Muscle layer of duodenum (tissue), 2 donors: ENCODE measurements at regions not wholly inside any gene's neighbourhood (a gene's known extent, or its start where the extent isn't known, plus 50 kb on each side); places are given as distances from the start of the nearest gene placed in this dataset.

Source experiments
- H3K27ac ChIP-seq: one replicate; pipeline ENCODE4 v1.7.0; 2013; ENCODE audit warnings: mild to moderate bottlenecking, low read length
- H3K27me3 ChIP-seq: one replicate; pipeline ENCODE4 v1.7.0; 2013; ENCODE audit warnings: low read depth, mild to moderate bottlenecking, control low read depth, low read length
- H3K36me3 ChIP-seq, 2 donors: one replicate each; pipeline ENCODE4 v1.7.0; 2013; ENCODE audit warnings: low read length in 2 of 2, control low read depth in 1 of 2, mild to moderate bottlenecking in 1 of 2; ENCODE audit not compliant: insufficient read depth in 2 of 2, control insufficient read depth in 1 of 2
- H3K4me1 ChIP-seq, 2 donors: one replicate each; pipeline ENCODE4 v1.7.0; 2013; ENCODE audit warnings: low read length in 2 of 2, mild to moderate bottlenecking in 2 of 2, control low read depth in 1 of 2, moderate library complexity in 1 of 2; ENCODE audit not compliant: insufficient read depth in 2 of 2, control insufficient read depth in 1 of 2
- H3K4me3 ChIP-seq, 2 donors: one replicate each; pipeline ENCODE4 v1.7.0; 2013; ENCODE audit warnings: low read length in 2 of 2, low read depth in 1 of 2, mild to moderate bottlenecking in 1 of 2
- H3K9me3 ChIP-seq, 2 donors: one replicate each; pipeline ENCODE4 v1.7.0; 2013; ENCODE audit warnings: low read length in 2 of 2, control low read depth in 1 of 2, mild to moderate bottlenecking in 1 of 2; ENCODE audit not compliant: control insufficient read depth in 1 of 2
- donor health status: healthy.

DNA sequence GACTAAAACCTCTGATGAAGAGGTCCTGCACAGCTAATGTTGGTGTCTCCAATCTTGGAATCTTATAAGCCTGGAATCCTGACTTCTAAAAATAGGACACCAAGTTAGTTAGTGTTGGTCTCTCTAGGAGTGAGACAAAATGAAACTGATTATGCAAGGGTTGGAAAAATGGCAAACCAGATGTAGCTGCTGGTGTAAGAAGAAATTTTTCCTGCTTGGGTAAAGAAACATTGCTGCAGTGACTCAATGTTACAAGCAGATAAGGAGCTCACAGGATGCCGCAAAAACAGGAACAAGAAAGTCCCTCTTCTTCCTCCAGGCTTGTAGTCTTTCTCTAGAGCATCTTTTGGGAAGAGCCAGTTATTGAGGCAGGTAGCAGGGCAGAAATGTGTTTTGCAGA lies 449.0 kb downstream of the ETV1 start:
- H3K4me3 ChIP-seq = no peak overlapping the region
- no peaks in the 10 kb centered on the region for H3K4me1 ChIP-seq
- H3K27ac ChIP-seq = no peak overlapping the region
- H3K36me3 ChIP-seq = no peaks in the 10 kb centered on the region
- no peaks in the 10 kb centered on the region for H3K9me3 ChIP-seq
- no peaks in the 10 kb centered on the region for H3K27me3 ChIP-seq

DNA sequence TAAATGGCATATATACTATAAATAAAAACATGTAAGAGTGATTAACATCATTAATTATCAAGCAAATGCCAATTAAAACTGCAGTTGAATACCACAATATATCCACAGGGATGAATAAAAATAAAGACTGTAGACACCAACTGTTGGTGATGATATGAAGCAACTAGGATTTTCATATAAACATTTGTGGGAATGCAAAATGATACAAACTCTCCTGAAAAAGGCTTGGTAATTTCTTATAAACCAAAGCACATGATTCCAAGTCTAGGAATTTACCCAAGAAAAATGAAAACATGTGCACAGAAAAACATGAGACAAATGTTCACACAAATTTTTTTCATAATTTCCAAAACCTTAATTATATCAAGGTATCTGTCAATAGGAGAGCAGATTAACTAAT lies 448.1 kb downstream of the ETV1 start:
- H3K27ac ChIP-seq = no peak overlapping the region
- no peaks in the 10 kb centered on the region for H3K36me3 ChIP-seq
- H3K9me3 ChIP-seq = no peaks in the 10 kb centered on the region
- H3K4me3 ChIP-seq = no peak overlapping the region
- H3K4me1 ChIP-seq = no peaks in the 10 kb centered on the region
- H3K27me3 ChIP-seq = no peaks in the 10 kb centered on the region

DNA sequence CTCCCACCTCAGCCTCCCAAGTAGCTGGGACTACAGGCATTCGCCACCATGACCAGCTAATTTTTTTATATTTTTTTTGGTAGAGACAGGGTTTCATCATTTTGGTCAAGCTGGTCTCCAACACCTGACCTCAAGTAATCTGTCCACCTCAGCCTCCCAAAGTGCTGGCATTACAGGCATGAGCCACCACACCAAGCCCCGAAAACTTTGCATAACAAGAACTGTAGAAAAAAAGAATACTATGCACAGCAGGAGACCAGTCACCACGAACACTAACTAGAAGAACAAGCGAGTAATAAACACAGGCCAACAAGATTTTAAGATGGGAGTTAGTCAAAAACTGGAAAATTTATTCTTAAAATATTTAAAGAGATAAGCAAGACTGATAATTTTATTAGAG lies 447.0 kb downstream of the ETV1 start:
- Histone ChIP-seq H3K27ac (no peak overlapping the region), H3K4me1 (no peaks in the 10 kb centered on the region), H3K36me3 (no peaks in the 10 kb centered on the region), H3K27me3 (no peaks in the 10 kb centered on the region), H3K4me3 (no peak overlapping the region), H3K9me3 (no peaks in the 10 kb centered on the region)

DNA sequence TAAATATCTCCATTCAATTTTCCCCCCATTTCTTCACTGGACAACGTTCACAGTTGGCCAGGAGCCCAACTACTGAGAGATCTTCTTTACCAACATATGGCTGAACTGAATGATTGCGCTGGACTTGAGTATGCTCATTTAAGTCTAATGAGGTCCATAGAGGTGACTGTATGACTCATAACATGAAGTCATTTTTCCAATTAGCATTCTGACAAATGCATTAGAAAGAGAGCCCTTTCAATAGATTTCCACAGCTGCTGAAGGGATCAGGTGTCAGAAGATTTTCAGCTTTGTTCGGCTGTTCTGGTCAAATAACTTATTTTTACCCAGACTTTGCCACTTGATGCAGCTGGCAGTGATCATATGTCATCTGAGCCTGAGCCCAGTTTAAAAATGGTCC lies 438.0 kb downstream of the ETV1 start:
- Histone ChIP-seq H3K27me3 (no peaks in the 10 kb centered on the region), H3K9me3 (no peaks in the 10 kb centered on the region), H3K27ac (no peak overlapping the region), H3K36me3 (no peaks in the 10 kb centered on the region), H3K4me3 (no peak overlapping the region), H3K4me1 (no peaks in the 10 kb centered on the region)

DNA sequence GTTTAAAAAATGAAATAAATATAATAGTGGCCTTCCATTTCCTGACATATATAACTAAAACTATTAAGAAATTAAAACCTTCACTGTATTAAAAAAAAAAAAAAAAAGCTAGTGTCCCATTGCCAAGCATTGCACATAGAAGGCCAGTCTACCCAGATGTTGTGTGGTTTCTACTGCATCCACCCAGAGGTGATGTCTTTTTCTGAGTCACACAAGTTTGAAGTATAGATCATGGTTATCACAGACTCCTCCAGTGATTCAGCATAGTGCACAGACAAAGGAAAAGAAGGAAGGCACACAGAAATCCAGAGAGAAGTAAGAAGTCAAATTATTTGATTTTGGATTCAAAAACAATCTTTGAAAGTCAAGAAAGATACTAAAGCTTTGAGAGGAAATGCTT lies 429.0 kb downstream of the ETV1 start:
- Histone ChIP-seq H3K4me3 (no peak overlapping the region), H3K4me1 (no peaks in the 10 kb centered on the region), H3K9me3 (no peaks in the 10 kb centered on the region), H3K27me3 (no peaks in the 10 kb centered on the region), H3K27ac (no peak overlapping the region), H3K36me3 (no peaks in the 10 kb centered on the region)

DNA sequence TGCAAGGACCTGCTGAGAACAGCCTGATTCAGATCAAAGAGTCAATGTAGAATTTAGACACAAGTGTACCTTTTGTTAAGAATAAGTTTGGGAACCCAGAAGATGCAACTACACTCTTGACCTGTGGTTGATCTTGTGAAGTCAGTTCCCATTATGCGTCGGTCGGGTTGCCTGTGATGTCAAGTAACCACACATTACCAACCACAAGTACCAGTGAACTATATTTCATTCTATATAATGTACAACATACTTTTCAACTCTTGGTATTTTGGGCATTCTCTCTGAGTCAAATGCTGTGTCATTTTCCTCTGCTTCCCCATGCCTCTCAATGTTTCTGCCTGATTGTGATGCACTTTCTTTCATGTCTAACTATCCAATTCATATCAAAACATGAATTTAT lies 426.2 kb downstream of the ETV1 start:
- Histone ChIP-seq H3K27me3 (no peaks in the 10 kb centered on the region), H3K4me1 (no peaks in the 10 kb centered on the region), H3K27ac (no peak overlapping the region), H3K36me3 (no peaks in the 10 kb centered on the region), H3K4me3 (no peak overlapping the region), H3K9me3 (no peaks in the 10 kb centered on the region)

DNA sequence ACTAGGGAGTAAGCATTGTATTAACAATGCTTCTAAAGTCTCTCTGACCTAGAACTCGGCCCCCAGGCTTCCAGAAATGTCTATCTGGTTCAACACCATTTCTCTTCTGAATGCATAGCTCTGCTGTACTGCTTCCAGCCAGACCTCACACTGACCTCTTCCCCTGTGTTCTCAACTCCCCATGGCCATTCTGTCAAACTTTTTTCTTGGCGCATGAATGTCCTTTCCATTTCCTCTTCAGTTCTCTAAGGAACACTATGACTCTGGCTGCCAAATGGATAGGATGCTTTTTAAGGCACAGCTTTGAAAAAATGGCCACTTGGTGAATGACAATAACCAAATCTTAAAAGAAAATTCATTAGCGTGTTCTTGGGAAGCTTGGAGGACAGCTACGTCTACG lies 425.8 kb downstream of the ETV1 start:
- H3K36me3 ChIP-seq = no peaks in the 10 kb centered on the region
- no peaks in the 10 kb centered on the region for H3K27me3 ChIP-seq
- no peak overlapping the region for H3K4me3 ChIP-seq
- no peaks in the 10 kb centered on the region for H3K9me3 ChIP-seq
- no peaks in the 10 kb centered on the region for H3K4me1 ChIP-seq
- H3K27ac ChIP-seq = no peak overlapping the region

DNA sequence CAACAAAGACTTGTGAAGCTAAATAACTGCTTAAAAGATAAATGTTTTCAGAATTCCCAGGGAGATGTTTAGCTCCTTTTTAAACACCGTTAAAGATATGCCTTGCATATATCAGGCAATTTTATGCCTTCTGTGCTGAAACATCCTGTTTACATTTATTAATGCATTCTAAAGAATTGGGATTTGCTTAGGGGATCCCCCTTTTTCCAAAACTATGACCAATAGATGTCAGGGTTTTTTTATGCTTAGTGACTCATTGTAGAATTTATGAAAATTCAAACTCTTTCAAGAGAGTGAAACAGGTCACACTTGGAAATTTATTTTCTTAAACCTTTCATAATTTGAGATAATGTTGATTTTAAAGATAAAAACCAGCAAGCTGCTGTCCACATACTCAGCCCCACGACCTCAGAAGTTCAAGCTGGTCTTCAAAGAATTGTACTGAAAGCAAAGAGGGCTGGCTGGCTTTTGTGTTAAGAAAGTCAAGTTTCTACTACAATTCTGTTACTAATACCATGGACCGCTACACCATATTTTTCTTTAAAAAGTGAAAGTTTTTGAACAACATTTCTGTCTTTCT lies 411.8 kb downstream of the ETV1 start:
- Histone ChIP-seq H3K27ac (no peak overlapping the region), H3K4me3 (no peak overlapping the region), H3K9me3 (no peaks in the 10 kb centered on the region), H3K4me1 (no peaks in the 10 kb centered on the region), H3K36me3 (no peaks in the 10 kb centered on the region), H3K27me3 (no peaks in the 10 kb centered on the region)

DNA sequence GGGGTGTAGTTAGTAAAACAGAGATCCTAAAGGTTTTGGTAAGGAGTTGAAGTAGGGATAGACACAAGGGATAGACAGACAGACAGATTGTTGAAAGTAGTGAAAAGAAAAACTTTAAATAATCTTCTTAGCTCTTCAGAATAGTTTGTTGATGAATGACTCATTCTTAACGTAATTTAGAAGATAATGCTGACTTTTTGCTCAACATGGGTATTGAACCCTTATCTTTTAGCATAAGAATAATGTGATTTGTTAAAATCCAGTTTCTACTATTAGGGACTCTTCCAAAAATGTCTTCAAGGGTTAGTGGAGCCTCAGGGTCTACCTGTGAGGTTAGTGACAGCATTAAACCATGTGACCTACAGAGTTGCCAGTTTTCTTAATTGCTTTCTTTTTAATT lies 411.2 kb downstream of the ETV1 start:
- Histone ChIP-seq H3K4me3 (no peak overlapping the region), H3K4me1 (no peaks in the 10 kb centered on the region), H3K27me3 (no peaks in the 10 kb centered on the region), H3K9me3 (no peaks in the 10 kb centered on the region), H3K27ac (no peak overlapping the region), H3K36me3 (no peaks in the 10 kb centered on the region)

DNA sequence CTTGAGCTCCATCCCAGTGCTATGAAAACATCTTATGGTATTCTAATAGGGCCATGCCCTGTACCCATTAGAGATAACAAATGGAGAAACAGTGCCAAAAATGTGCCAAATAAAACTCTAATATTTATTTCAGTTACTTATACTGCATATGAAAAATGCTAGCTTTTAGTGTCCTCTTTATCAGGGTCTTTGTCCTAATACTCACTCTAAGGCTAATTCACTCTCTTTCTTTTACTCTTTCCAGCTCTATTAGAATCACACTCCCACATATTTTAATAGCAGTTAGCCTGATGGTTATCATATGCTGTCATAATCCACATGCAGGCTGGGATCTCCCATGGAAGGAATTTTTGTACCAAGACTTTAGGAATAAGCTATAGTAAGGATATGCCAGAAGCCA lies 408.4 kb downstream of the ETV1 start:
- H3K36me3 ChIP-seq = no peaks in the 10 kb centered on the region
- H3K4me3 ChIP-seq = no peak overlapping the region
- no peaks in the 10 kb centered on the region for H3K4me1 ChIP-seq
- no peak overlapping the region for H3K27ac ChIP-seq
- no peaks in the 10 kb centered on the region for H3K27me3 ChIP-seq
- no peaks in the 10 kb centered on the region for H3K9me3 ChIP-seq

DNA sequence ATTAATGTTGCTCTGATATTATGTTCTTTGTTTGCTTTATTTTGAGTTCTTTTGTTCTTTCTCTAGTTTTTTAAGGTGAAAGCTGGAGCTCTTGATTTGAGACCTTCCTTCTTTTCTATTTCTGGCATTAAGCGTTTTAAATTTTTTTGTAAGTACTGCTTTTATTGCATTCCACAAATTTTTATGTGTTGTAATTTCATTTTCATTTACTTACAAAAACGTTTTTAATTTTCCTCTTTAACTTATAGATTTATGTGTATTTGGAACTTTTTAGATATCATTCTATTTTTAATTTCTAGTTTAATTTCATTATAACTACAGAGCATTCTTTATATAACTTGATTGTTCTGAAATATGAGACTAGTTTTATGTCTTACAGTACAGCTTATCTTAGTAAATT lies 395.6 kb downstream of the ETV1 start:
- no peak overlapping the region for H3K4me3 ChIP-seq
- peaks cover 0 to 3% of the 10 kb centered on the region in 2 donors for H3K9me3 ChIP-seq
- H3K36me3 ChIP-seq = no peaks in the 10 kb centered on the region
- H3K27ac ChIP-seq = no peak overlapping the region
- no peaks in the 10 kb centered on the region for H3K4me1 ChIP-seq
- H3K27me3 ChIP-seq = no peaks in the 10 kb centered on the region

DNA sequence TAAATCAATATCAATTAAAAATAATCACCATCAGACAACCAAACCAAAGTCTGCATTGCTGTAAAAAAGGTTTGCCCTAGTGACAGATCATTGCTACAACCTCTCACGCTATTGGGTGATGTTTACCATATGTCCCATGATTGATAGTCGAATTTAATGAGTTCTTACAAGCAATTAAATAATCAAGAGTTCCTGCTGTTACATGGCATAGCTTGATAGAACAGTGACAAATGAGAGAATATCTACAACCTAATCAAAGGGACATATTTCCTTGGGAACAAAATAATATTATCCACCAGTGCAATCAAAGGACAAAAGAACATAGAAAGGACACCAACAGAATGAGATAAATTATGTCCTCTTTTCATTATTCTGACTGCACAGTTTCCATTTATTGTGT lies 387.4 kb downstream of the ETV1 start:
- no peak overlapping the region for H3K27ac ChIP-seq

More for the DNA sequence above, 387.4 kb downstream of the ETV1 start:
- no peak overlapping the region for H3K4me3 ChIP-seq
- H3K4me1 ChIP-seq = no peaks in the 10 kb centered on the region
- H3K9me3 ChIP-seq = no peaks in the 10 kb centered on the region
- no peaks in the 10 kb centered on the region for H3K36me3 ChIP-seq
- no peaks in the 10 kb centered on the region for H3K27me3 ChIP-seq
